OCI-LY7 (cell line): ENCODE measurements at regions not wholly inside any gene's neighbourhood (a gene's known extent, or its start where the extent isn't known, plus 50 kb on each side); places are given as distances from the start of the nearest gene placed in this dataset.

Experiments used
- CTCF ChIP-seq: fragments of 200-600 bp; sonication (generic); conservative IDR thresholded peaks from 2 replicates; pipeline ENCODE4 v1.5.1; 2014; ENCODE audit warnings: mild to moderate bottlenecking, antibody characterized with exemption, low read length, moderate library complexity, mixed read lengths
- EZH2phosphoT487 ChIP-seq: fragments of 200-600 bp; sonication (generic); IDR thresholded peaks from 2 replicates; pipeline ENCODE4 v1.6.1; 2018; ENCODE audit warnings: low read depth, borderline replicate concordance, mild to moderate bottlenecking, mixed run types, antibody characterized with exemption, low read length, moderate library complexity, mixed read lengths

DNA sequence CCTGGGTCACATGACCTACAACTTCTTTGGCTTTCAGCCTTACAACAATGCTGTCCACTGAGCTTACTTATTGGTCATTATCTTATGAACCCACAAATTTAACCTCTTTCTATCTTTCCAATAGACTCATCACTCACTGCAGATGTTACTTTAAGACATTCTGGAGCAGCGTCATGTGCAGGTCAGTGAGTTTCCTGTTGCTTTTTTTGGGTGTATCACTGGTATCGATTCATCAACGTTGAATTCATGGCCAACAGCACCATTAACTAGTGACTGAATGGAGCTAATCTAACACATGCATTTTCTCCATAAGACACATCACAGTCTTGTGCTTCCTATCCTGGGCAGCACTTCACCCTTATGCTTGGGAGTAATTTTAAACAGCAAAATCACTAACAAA lies 672.6 kb upstream of the CDH18 start:
- no peak for TF ChIP-seq CTCF
- no peak for TF ChIP-seq EZH2phosphoT487
